BJ (cell line): ENCODE measurements at regions not wholly inside any gene's neighbourhood (a gene's known extent, or its start where the extent isn't known, plus 50 kb on each side); places are given as distances from the start of the nearest gene placed in this dataset.

Source experiments
- CTCF ChIA-PET: fragments of 350-600 bp; formaldehyde crosslinking; extraction: SDS; loops from one replicate; lab custom pipeline; 2021; ENCODE audit warnings: antibody characterized with exemption, inconsistent platforms; lab: Yijun Ruan, JAX
- POLR2A ChIA-PET: fragments of 300-600 bp; sonication (Branson Sonifier 250); formaldehyde crosslinking; extraction: SDS; loops from one replicate; lab custom pipeline; 2021; ENCODE audit warnings: antibody characterized with exemption; lab: Charles Lee
- DNase-seq: peaks from one replicate; pipeline ENCODE4 v3.0.0-alpha.2; 2011; ENCODE audit warnings: low read depth
- H3K27me3 ChIP-seq: 2 replicates; pipeline ENCODE4 v1.6.0; 2011; ENCODE audit warnings: low read length; ENCODE audit not compliant: control insufficient read depth, insufficient read depth
- H3K36me3 ChIP-seq: 2 replicates; pipeline ENCODE4 v1.5.1; 2011; ENCODE audit warnings: low read length; ENCODE audit not compliant: control insufficient read depth, insufficient read depth
- H3K4me3 ChIP-seq: 2 replicates; pipeline ENCODE4 v1.5.1; 2011; ENCODE audit warnings: low read depth, mild to moderate bottlenecking, control low read depth, low read length
- CTCF ChIP-seq: IDR thresholded peaks from 2 replicates; pipeline ENCODE4 v1.5.1; 2011; ENCODE audit warnings: low read depth, mild to moderate bottlenecking, control low read depth, inconsistent platforms, low read length, moderate library complexity; ENCODE audit not compliant: insufficient read depth

GRCh38 chr3:72319194-72320094, 528.8 kb downstream of the SHQ1 start:
- Histone ChIP-seq H3K36me3 (no peaks in the 10 kb centered on the region), H3K4me3 (no peak overlapping the region), H3K27me3 (no peaks in the 10 kb centered on the region)
- ChIA-PET POLR2A (interaction anchor here (0.6 kb wide), 1 partner anchor 65 kb away, joined by 3 read pairs; no protein-coding TSS in a partner anchor), CTCF (interaction anchor here (0.6 to 1.9 kb wide), 2 partner anchors 11 to 391 kb away, joined by 3 to 10 read pairs; no protein-coding TSS in a partner anchor)
- DNase-seq: no peak
- TF ChIP-seq CTCF: no peak

GRCh38 chr3:72318504-72319193, 529.6 kb downstream of the SHQ1 start:
- no peak overlapping the region for H3K4me3 ChIP-seq
- no peaks in the 10 kb centered on the region for H3K27me3 ChIP-seq
- CTCF ChIA-PET: interaction anchor here (0.6 to 1.9 kb wide), 3 partner anchors 9 to 390 kb away, joined by 3 to 10 read pairs (median 3); no protein-coding TSS in a partner anchor
- no peak for DNase-seq
- TF ChIP-seq CTCF: no peak
- POLR2A ChIA-PET: interaction anchor here (0.6 kb wide), 1 partner anchor 65 kb away, joined by 3 read pairs; no protein-coding TSS in a partner anchor
- no peaks in the 10 kb centered on the region for H3K36me3 ChIP-seq

GRCh38 chr3:72317491-72317890, 530.8 kb downstream of the SHQ1 start:
- H3K27me3 ChIP-seq: no peaks in the 10 kb centered on the region
- ChIA-PET CTCF (interaction anchor here (0.6 to 1.9 kb wide), 4 partner anchors 11 to 588 kb away, joined by 3 to 10 read pairs (median 3); no protein-coding TSS in a partner anchor), POLR2A (interaction anchor here (0.7 kb wide), 1 partner anchor 49 kb away, joined by 5 read pairs; no protein-coding TSS in a partner anchor)
- no peaks in the 10 kb centered on the region for H3K36me3 ChIP-seq
- no peak overlapping the region for H3K4me3 ChIP-seq
- no peak for TF ChIP-seq CTCF
- no peak for DNase-seq

- Histone ChIP-seq H3K27me3 (no peaks in the 10 kb centered on the region), H3K4me3 (no peak overlapping the region), H3K36me3 (no peaks in the 10 kb centered on the region)
- no peak for DNase-seq
- ChIA-PET CTCF (no interaction called here), POLR2A (interaction anchor here (0.7 kb wide), 1 partner anchor 49 kb away, joined by 5 read pairs; no protein-coding TSS in a partner anchor)
- no peak for TF ChIP-seq CTCF
Measured at GRCh38 chr3:72316501-72317279, 531.6 kb downstream of the SHQ1 start.
